Mucosa of stomach (tissue), 1 donor: ENCODE measurements at regions not wholly inside any gene's neighbourhood (a gene's known extent, or its start where the extent isn't known, plus 50 kb on each side); places are given as distances from the start of the nearest gene placed in this dataset.

Experiments
- H3K27me3 ChIP-seq: one replicate; pipeline ENCODE4 v1.7.0; 2013; ENCODE audit warnings: mild to moderate bottlenecking, low read length; ENCODE audit not compliant: control insufficient read depth, insufficient read depth
- H3K36me3 ChIP-seq: one replicate; pipeline ENCODE4 v1.7.0; 2013; ENCODE audit warnings: low read length; ENCODE audit not compliant: control insufficient read depth, insufficient read depth
- H3K4me1 ChIP-seq: one replicate; pipeline ENCODE4 v1.7.0; 2013; ENCODE audit warnings: mild to moderate bottlenecking, low read length; ENCODE audit not compliant: control insufficient read depth, insufficient read depth
- H3K4me3 ChIP-seq: one replicate; pipeline ENCODE4 v1.7.0; 2013; ENCODE audit warnings: low read length
- H3K9ac ChIP-seq: one replicate; pipeline ENCODE4 v1.7.0; 2013; ENCODE audit warnings: mild to moderate bottlenecking, low read length, moderate library complexity
- H3K9me3 ChIP-seq: one replicate; pipeline ENCODE4 v1.7.0; 2013; ENCODE audit warnings: mild to moderate bottlenecking, low read length, moderate library complexity; ENCODE audit not compliant: control insufficient read depth
- donor health status: Pancreatic carcinoma.

DNA sequence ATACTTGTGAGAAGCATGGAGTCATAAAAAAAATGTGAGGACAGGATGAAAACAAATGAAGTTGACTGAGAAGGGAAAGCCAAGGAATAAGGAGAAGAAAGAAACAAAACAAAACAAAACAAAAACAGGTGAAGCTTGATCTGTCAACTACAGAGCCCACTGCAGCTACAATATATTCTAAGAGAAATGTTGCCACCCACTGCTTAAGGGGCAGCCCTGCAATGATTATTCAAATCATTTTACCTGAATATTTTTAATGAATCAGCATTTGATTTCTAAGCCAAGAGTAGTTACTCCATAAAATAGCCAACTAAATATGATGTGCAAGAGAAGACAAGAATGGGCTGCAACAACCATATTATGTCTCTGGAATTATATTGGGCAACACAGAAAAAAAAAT, 252.0 kb upstream of the KIF2B start:
- Histone ChIP-seq H3K27me3 (no peaks in the 10 kb centered on the region), H3K9ac (no peak overlapping the region), H3K4me3 (no peak overlapping the region), H3K36me3 (no peaks in the 10 kb centered on the region), H3K9me3 (no peaks in the 10 kb centered on the region), H3K4me1 (no peaks in the 10 kb centered on the region)

GRCh38 chr17:53560953-53561352, 261.8 kb upstream of the KIF2B start:
- Histone ChIP-seq H3K27me3 (no peaks in the 10 kb centered on the region), H3K36me3 (no peaks in the 10 kb centered on the region), H3K9me3 (peaks cover 6% of the 10 kb centered on the region), H3K4me1 (no peaks in the 10 kb centered on the region), H3K4me3 (no peak overlapping the region), H3K9ac (no peak overlapping the region)

GRCh38 chr17:53548252-53548651, 274.5 kb upstream of the KIF2B start:
- no peak overlapping the region for H3K9ac ChIP-seq
- no peak overlapping the region for H3K4me3 ChIP-seq
- no peaks in the 10 kb centered on the region for H3K4me1 ChIP-seq
- H3K9me3 ChIP-seq: no peaks in the 10 kb centered on the region
- H3K27me3 ChIP-seq: no peaks in the 10 kb centered on the region
- H3K36me3 ChIP-seq: no peaks in the 10 kb centered on the region

DNA sequence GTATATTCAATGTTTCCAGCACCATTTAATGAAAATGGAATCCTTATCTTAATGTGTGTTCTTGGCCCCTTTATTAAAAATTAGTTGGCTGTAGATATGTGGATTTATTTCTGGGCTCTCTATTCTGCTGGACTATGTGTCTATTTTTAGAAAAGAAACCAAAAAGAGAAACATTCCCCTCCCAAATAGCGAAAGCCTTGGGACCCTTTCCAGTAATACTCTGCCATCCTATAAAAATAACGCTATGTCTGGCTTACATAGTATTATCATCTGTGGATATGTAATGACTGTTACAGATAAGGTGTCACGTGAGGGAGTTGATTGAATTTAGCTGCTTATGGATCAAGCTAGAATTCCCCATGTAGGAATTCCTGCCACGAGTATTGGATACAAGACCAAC, 279.3 kb upstream of the KIF2B start:
- no peaks in the 10 kb centered on the region for H3K9me3 ChIP-seq
- H3K4me3 ChIP-seq: no peak overlapping the region
- no peaks in the 10 kb centered on the region for H3K4me1 ChIP-seq
- H3K9ac ChIP-seq: no peak overlapping the region
- H3K27me3 ChIP-seq: no peaks in the 10 kb centered on the region
- no peaks in the 10 kb centered on the region for H3K36me3 ChIP-seq

DNA sequence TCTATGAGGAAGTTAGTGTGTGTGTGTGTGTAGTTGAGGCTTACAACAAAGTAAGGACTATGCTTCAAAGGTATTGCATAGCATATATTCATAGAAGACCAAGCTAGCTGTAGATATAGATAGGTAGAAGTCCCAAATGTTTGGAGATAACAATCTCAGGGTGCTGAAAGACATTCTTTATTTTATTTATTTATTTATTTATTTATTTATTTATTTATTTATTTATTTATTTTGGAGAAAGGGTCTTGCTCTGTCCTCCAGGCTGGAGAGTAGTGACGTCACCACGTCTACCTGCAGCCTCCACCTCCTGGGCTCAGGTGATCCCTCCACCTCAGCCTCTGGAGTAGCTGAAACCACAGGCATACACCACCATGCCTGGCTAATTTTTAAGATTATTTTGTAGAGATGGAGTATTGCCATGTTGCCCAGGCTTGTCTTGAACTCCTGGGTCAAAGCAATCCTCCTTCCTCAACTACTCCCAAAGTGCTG, 284.6 kb upstream of the KIF2B start:
- no peaks in the 10 kb centered on the region for H3K36me3 ChIP-seq
- H3K9ac ChIP-seq: no peak overlapping the region
- H3K9me3 ChIP-seq: no peaks in the 10 kb centered on the region
- H3K4me3 ChIP-seq: no peak overlapping the region
- H3K4me1 ChIP-seq: no peaks in the 10 kb centered on the region
- H3K27me3 ChIP-seq: no peaks in the 10 kb centered on the region

DNA sequence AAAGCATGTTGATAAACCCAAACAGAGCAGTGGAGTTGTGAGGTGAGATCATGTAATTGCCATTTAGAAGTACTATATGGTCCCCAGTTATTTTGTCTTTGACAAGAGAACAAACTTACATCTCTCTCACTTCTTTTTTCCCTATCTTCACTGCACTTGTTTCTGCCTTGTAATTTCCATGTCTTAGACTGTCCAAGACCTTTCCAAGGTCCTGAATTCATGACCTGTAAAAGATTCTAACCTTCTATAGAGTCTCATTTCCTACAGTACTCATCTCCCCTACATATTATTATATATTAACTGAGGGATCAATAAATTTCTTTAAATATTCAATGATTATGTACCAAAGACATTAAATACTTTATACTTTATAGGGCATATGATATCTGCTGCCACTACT, 295.3 kb upstream of the KIF2B start:
- Histone ChIP-seq H3K27me3 (no peaks in the 10 kb centered on the region), H3K36me3 (no peaks in the 10 kb centered on the region), H3K4me3 (no peak overlapping the region), H3K4me1 (no peaks in the 10 kb centered on the region), H3K9ac (no peak overlapping the region), H3K9me3 (no peaks in the 10 kb centered on the region)

DNA sequence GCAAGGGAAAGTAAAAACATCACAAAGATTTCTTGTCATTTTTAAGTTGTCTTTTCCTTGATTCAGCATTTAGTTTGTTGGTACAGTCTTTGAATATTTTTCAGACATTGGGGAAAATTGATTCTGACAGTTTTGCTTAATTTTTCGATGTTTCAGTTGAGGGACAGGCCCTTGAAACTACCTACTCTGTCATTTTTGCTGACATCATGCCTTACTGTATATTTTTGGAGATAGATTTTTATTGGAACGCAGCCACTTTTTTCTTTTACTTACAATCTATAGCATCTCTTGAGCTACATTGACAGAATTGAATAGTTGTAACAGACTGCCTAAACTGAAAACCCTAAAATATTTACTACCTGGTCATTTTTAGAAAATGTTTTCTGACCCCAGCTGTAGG, 297.1 kb upstream of the KIF2B start:
- H3K4me3 ChIP-seq: no peak overlapping the region
- H3K9ac ChIP-seq: no peak overlapping the region
- no peaks in the 10 kb centered on the region for H3K36me3 ChIP-seq
- no peaks in the 10 kb centered on the region for H3K27me3 ChIP-seq
- no peaks in the 10 kb centered on the region for H3K4me1 ChIP-seq
- H3K9me3 ChIP-seq: no peaks in the 10 kb centered on the region

DNA sequence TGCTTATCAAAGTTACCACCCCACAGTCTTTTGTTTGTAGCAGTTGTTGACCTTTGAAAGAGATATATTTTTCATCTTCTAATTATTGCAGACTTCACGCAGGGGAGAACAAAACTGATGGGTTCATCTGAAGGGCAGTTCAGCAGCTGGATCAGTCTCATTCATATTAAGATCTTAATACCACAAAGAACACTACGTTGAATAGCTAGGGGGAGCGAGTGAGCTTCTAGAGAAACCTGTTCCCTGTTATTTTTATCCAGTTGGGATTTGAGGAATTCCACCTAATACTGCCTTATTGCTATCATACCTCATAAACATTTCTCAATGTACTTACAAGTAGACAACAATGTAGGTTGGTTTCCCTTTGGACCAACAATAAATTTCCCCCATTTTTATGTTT, 306.1 kb upstream of the KIF2B start:
- no peak overlapping the region for H3K4me3 ChIP-seq
- no peaks in the 10 kb centered on the region for H3K36me3 ChIP-seq
- H3K9me3 ChIP-seq: no peaks in the 10 kb centered on the region
- H3K9ac ChIP-seq: no peak overlapping the region
- H3K27me3 ChIP-seq: no peaks in the 10 kb centered on the region
- no peaks in the 10 kb centered on the region for H3K4me1 ChIP-seq

DNA sequence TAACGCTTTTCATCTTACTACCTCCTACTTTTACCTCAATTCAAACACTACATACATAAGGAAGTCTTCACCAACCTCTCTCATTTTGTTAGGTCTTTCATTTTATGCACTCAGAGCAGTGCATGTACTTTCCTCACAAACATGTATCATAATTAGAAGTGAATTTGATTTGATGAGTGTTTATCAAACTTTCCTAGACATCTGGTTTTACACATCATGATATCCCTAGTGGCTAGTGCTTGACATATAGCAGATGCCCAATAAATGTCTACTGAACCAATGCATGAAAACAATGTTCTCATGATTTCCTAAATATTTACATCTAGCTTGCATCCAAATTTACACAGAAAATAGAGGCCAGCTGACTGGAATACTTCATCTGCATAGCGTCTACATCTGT, 323.4 kb upstream of the KIF2B start:
- Histone ChIP-seq H3K4me1 (no peaks in the 10 kb centered on the region), H3K27me3 (no peaks in the 10 kb centered on the region), H3K36me3 (no peaks in the 10 kb centered on the region), H3K9me3 (no peaks in the 10 kb centered on the region), H3K4me3 (no peak overlapping the region), H3K9ac (no peak overlapping the region)

- H3K27me3 ChIP-seq: no peaks in the 10 kb centered on the region
- H3K9me3 ChIP-seq: no peaks in the 10 kb centered on the region
- no peaks in the 10 kb centered on the region for H3K36me3 ChIP-seq
- H3K4me3 ChIP-seq: no peak overlapping the region
- no peaks in the 10 kb centered on the region for H3K4me1 ChIP-seq
- H3K9ac ChIP-seq: no peak overlapping the region
These were observed 326.4 kb upstream of the KIF2B start for GRCh38 chr17:53496356-53496755.

DNA sequence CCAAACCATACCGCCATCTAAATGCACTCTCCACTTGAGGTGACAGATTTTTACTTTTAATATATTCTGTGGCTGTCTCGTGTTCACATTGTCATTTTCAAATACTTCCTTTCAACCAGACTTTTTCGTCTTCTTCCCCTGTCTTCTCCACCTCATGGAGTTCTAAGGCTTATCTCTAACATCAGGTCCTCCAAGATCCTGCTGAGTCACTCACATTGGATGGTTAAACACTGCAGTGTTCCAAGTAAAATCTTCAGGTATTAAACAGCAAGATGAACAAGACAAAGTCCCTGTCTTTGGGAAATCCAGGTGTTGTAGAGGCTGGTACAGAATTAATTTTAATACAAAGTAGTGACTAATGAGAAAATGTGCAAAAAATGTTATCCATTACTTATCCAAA, 330.2 kb upstream of the KIF2B start:
- H3K27me3 ChIP-seq: no peaks in the 10 kb centered on the region
- no peaks in the 10 kb centered on the region for H3K9me3 ChIP-seq
- H3K4me1 ChIP-seq: no peaks in the 10 kb centered on the region
- H3K36me3 ChIP-seq: no peaks in the 10 kb centered on the region
- no peak overlapping the region for H3K4me3 ChIP-seq
- no peak overlapping the region for H3K9ac ChIP-seq

- no peaks in the 10 kb centered on the region for H3K4me1 ChIP-seq
- no peak overlapping the region for H3K9ac ChIP-seq
- no peak overlapping the region for H3K4me3 ChIP-seq
- no peaks in the 10 kb centered on the region for H3K36me3 ChIP-seq
- H3K9me3 ChIP-seq: no peaks in the 10 kb centered on the region
- H3K27me3 ChIP-seq: no peaks in the 10 kb centered on the region
These were observed 332.2 kb upstream of the KIF2B start for GRCh38 chr17:53490447-53490968.

GRCh38 chr17:53483704-53484103, 339.0 kb upstream of the KIF2B start:
- no peaks in the 10 kb centered on the region for H3K4me1 ChIP-seq
- no peaks in the 10 kb centered on the region for H3K27me3 ChIP-seq
- no peaks in the 10 kb centered on the region for H3K36me3 ChIP-seq
- no peak overlapping the region for H3K4me3 ChIP-seq
- no peak overlapping the region for H3K9ac ChIP-seq
- no peaks in the 10 kb centered on the region for H3K9me3 ChIP-seq
